HG02642 (cell line): ENCODE measurements at regions not wholly inside any gene's neighbourhood (a gene's known extent, or its start where the extent isn't known, plus 50 kb on each side); places are given as distances from the start of the nearest gene placed in this dataset.

Source experiments
- ATAC-seq: cut with Tn5 transposase; IDR thresholded peaks from one replicate; pipeline ENCODE4 v1.9.1; 2021; ENCODE audit warnings: mild to moderate bottlenecking; ENCODE audit not compliant: unreplicated experiment, poor library complexity

GRCh38 chr4:37741564-37741963 is 55.4 kb upstream of the RELL1 start:
- ATAC-seq: no peak

- no peak for ATAC-seq
These were observed 54.4 kb upstream of the RELL1 start for GRCh38 chr4:37740546-37740945.

DNA sequence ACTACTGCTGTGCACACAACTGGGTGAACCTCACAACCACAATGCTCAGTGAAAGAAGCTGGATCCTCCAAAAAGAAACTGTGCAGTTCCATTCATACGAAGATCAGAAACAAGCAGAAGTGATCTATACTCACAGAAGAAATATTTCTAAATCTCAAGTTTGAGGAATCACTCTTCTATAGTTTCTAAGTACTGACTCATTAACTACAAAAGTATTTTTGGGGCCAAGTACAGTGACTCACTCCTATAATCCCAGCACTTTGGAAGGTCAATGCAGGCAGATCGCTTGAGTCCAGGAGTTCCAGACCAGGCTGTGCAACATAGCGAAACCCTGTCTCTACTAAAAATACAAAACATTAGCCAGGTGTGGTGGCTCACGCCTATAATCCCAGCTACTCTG is 51.3 kb upstream of the RELL1 start:
- ATAC-seq: no peak
